Trophoblast cell (in vitro differentiated cells and primary cell): ENCODE measurements at regions not wholly inside any gene's neighbourhood (a gene's known extent, or its start where the extent isn't known, plus 50 kb on each side); places are given as distances from the start of the nearest gene placed in this dataset.

ENCODE experiments used
- DNase-seq, 2 donors: peaks; one replicate each; pipeline ENCODE4 v3.0.0-alpha.2; 2016
- H2AFZ ChIP-seq: 2 replicates; pipeline ENCODE4 v1.6.1; 2013; ENCODE audit warnings: low read length, moderate library complexity, mild to moderate bottlenecking; ENCODE audit not compliant: insufficient read depth, poor library complexity
- H2AK5ac ChIP-seq: 2 replicates; pipeline ENCODE4 v1.6.1; 2013; ENCODE audit warnings: mild to moderate bottlenecking, low read length
- H2BK120ac ChIP-seq: 2 replicates; pipeline ENCODE4 v1.6.1; 2013; ENCODE audit warnings: low read length, mild to moderate bottlenecking, moderate library complexity; ENCODE audit not compliant: insufficient read depth, poor library complexity
- H2BK12ac ChIP-seq: 2 replicates; pipeline ENCODE4 v1.6.1; 2013; ENCODE audit warnings: mild to moderate bottlenecking, low read length, moderate library complexity
- H2BK5ac ChIP-seq: 2 replicates; pipeline ENCODE4 v1.6.1; 2013; ENCODE audit warnings: low read length, low read depth, moderate library complexity, mild to moderate bottlenecking; ENCODE audit not compliant: poor library complexity
- H3K14ac ChIP-seq: 2 replicates; pipeline ENCODE4 v1.6.1; 2013; ENCODE audit warnings: mild to moderate bottlenecking, low read length
- H3K18ac ChIP-seq: 2 replicates; pipeline ENCODE4 v1.6.1; 2013; ENCODE audit warnings: mild to moderate bottlenecking, low read length
- H3K23ac ChIP-seq: 2 replicates; pipeline ENCODE4 v1.6.1; 2013; ENCODE audit warnings: low read length
- H3K27ac ChIP-seq: 2 replicates; pipeline ENCODE4 v1.5.1; 2013; ENCODE audit warnings: low read depth, mild to moderate bottlenecking, inconsistent platforms, low read length, moderate library complexity
- H3K27me3 ChIP-seq: 2 replicates; pipeline ENCODE4 v1.6.1; 2013; ENCODE audit warnings: inconsistent platforms, mild to moderate bottlenecking, low read length, moderate library complexity; ENCODE audit not compliant: insufficient read depth
- H3K36me3 ChIP-seq, 2 experiments: 1 replicate in 1 of 2; 2 replicates in 1 of 2; pipeline ENCODE4 v1.6.1; 2013; ENCODE audit warnings: low read length in 2 of 2, mild to moderate bottlenecking in 2 of 2, moderate library complexity in 1 of 2; ENCODE audit not compliant: insufficient read depth in 2 of 2, control insufficient read depth in 1 of 2
- H3K4ac ChIP-seq: 2 replicates; pipeline ENCODE4 v1.6.1; 2013; ENCODE audit warnings: low read depth, mild to moderate bottlenecking, low read length, moderate library complexity
- H3K4me1 ChIP-seq, 2 experiments: 1 replicate in 1 of 2; 2 replicates in 1 of 2; pipeline ENCODE4 v1.6.1; 2013; ENCODE audit warnings: low read length in 2 of 2, mild to moderate bottlenecking in 2 of 2, moderate library complexity in 1 of 2; ENCODE audit not compliant: insufficient read depth in 2 of 2, control insufficient read depth in 1 of 2
- H3K4me2 ChIP-seq: 2 replicates; pipeline ENCODE4 v1.6.1; 2013; ENCODE audit warnings: inconsistent platforms, mild to moderate bottlenecking, low read length, moderate library complexity
- H3K4me3 ChIP-seq: 2 replicates; pipeline ENCODE4 v1.5.1; 2013; ENCODE audit warnings: mild to moderate bottlenecking, low read depth, low read length, inconsistent platforms
- H3K79me1 ChIP-seq: one replicate; pipeline ENCODE4 v1.6.1; 2013; ENCODE audit warnings: low read length
- H3K79me2 ChIP-seq: 2 replicates; pipeline ENCODE4 v1.6.1; 2013; ENCODE audit warnings: low read length, mild to moderate bottlenecking; ENCODE audit not compliant: control insufficient read depth, insufficient read depth, poor library complexity
- H3K9ac ChIP-seq: 2 replicates; pipeline ENCODE4 v1.6.1; 2013; ENCODE audit warnings: mild to moderate bottlenecking, low read length
- H3K9me3 ChIP-seq: 2 replicates; pipeline ENCODE4 v1.6.1; 2013; ENCODE audit warnings: low read depth, mild to moderate bottlenecking, control low read depth, inconsistent platforms, low read length; ENCODE audit not compliant: insufficient read depth
- H4K12ac ChIP-seq: 2 replicates; pipeline ENCODE4 v1.6.1; 2013; ENCODE audit warnings: low read depth, mild to moderate bottlenecking, low read length, moderate library complexity
- H4K8ac ChIP-seq: 2 replicates; pipeline ENCODE4 v1.6.1; 2013; ENCODE audit warnings: low read depth, mild to moderate bottlenecking, low read length, moderate library complexity
- H4K91ac ChIP-seq: one replicate; pipeline ENCODE4 v1.6.1; 2013; ENCODE audit warnings: low read depth, mild to moderate bottlenecking, low read length, moderate library complexity
- WGBS: extraction: QIAGEN DNeasy Blood & Tissue Kit; methylation state at CpG from one replicate; pipeline ENCODE4 v1.1.7; 2013; ENCODE audit warnings: missing lambda C conversion rate; ENCODE audit not compliant: insufficient read length, insufficient coverage; ENCODE audit errors: extremely low coverage; 5-methylcytosine and 5-hydroxymethylcytosine counted together

DNA sequence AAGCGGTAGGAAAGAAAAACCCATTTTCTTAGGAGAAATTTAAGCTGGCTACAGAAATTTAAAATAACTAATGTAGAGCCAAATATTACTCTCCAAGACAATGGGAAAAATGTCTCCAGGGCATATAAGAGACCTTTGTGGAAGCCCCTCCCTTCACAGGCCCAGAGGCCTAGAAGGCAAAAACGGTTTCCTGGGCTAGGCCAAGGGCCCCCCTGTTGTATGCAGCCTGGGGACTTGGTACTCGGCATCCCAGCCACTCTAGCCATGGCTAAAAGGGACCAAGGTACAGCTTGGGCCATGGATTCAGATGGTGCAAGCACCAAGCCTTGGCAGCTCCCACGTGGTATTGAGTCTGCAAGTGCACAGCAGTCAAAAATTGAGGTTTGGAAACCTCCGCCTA lies 90.1 kb downstream of the CGGBP1 start:
- no peaks in the 10 kb centered on the region for H3K4me1 ChIP-seq
- H3K14ac ChIP-seq, result no peak overlapping the region
- no peak overlapping the region for H2AFZ ChIP-seq
- H3K36me3 ChIP-seq, result no peaks in the 10 kb centered on the region
- H2AK5ac ChIP-seq, result no peak overlapping the region
- no peaks in the 10 kb centered on the region for H3K27me3 ChIP-seq
- H2BK5ac ChIP-seq, result no peak overlapping the region
- no CpG with 5 or more reads among the region's 5 CpGs for WGBS
- peaks cover 4% of the 10 kb centered on the region for H3K9me3 ChIP-seq
- no peak overlapping the region for H3K27ac ChIP-seq
- no peak for DNase-seq
- no peak overlapping the region for H3K4me2 ChIP-seq
- no peak overlapping the region for H4K12ac ChIP-seq
- H3K18ac ChIP-seq, result no peak overlapping the region
- no peak overlapping the region for H2BK12ac ChIP-seq
- no peak overlapping the region for H3K9ac ChIP-seq
- no peaks in the 10 kb centered on the region for H3K79me1 ChIP-seq
- H2BK120ac ChIP-seq, result no peak overlapping the region
- no peaks in the 10 kb centered on the region for H3K79me2 ChIP-seq
- no peak overlapping the region for H4K91ac ChIP-seq
- no peak overlapping the region for H3K23ac ChIP-seq
- no peak overlapping the region for H3K4ac ChIP-seq
- no peak overlapping the region for H3K4me3 ChIP-seq
- H4K8ac ChIP-seq, result no peak overlapping the region

DNA sequence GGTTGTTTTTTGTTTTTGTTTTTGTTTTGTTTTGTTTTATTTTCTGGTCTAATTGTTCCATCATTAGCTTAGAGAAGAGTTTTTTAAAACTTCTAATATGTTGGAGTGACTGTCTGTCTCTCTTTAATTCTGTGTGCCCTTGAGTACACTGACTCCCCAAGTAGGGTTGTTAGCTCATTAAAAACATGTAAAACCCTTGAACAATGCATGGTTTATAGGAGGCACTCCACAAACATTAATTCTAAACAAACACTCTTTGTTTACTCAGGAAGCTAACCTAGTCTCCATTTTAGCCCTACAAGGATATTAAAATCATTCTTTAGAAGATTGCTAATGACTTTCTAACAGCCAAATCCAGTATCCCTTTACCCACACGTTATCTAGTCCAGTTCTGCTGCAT lies 100.5 kb downstream of the CGGBP1 start:
- DNase-seq, result no peak
- no peak overlapping the region for H4K12ac ChIP-seq
- no peak overlapping the region for H3K4me2 ChIP-seq
- H3K18ac ChIP-seq, result no peak overlapping the region
- no peak overlapping the region for H2BK120ac ChIP-seq
- no peak overlapping the region for H2BK12ac ChIP-seq
- no peak overlapping the region for H2AK5ac ChIP-seq
- no peaks in the 10 kb centered on the region for H3K9me3 ChIP-seq
- H3K4ac ChIP-seq, result no peak overlapping the region
- H2BK5ac ChIP-seq, result no peak overlapping the region
- no peaks in the 10 kb centered on the region for H3K4me1 ChIP-seq
- no peaks in the 10 kb centered on the region for H3K27me3 ChIP-seq
- no peaks in the 10 kb centered on the region for H3K36me3 ChIP-seq
- no peaks in the 10 kb centered on the region for H3K79me1 ChIP-seq
- H3K79me2 ChIP-seq, result no peaks in the 10 kb centered on the region
- no peak overlapping the region for H3K14ac ChIP-seq
- H2AFZ ChIP-seq, result no peak overlapping the region
- H3K23ac ChIP-seq, result no peak overlapping the region
- no peak overlapping the region for H4K91ac ChIP-seq
- H3K27ac ChIP-seq, result no peak overlapping the region
- H3K4me3 ChIP-seq, result no peak overlapping the region
- no peak overlapping the region for H3K9ac ChIP-seq
- no peak overlapping the region for H4K8ac ChIP-seq
- WGBS, result no CpG with 5 or more reads among the region's 1 CpG

DNA sequence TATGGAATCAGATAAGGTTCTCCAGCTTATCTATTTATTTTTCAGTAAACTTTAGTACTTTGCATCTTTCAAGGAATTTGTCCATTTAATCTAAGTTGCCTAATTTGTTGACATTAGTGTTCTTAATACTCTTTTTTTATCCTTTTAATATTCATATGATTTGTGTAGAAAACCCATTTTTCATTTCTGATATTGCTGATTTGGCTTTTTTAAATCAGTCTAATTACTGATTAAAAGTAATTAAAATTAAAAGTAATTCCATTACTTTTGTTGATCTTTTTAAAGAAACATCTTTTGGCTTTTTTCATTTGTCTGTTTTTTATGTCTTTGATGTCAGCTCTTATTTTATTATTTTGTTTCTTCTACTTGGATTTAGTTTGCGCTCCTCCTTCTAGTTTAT lies 101.2 kb downstream of the CGGBP1 start:
- DNase-seq, result no peak
- Histone ChIP-seq H2BK120ac (no peak overlapping the region), H3K4me3 (no peak overlapping the region), H2BK12ac (no peak overlapping the region), H3K36me3 (no peaks in the 10 kb centered on the region), H3K9ac (no peak overlapping the region), H3K14ac (no peak overlapping the region), H3K4me1 (no peaks in the 10 kb centered on the region), H4K8ac (no peak overlapping the region), H4K91ac (no peak overlapping the region), H3K27me3 (no peaks in the 10 kb centered on the region), H2AK5ac (no peak overlapping the region), H3K79me2 (no peaks in the 10 kb centered on the region), H3K27ac (no peak overlapping the region), H4K12ac (no peak overlapping the region), H3K4me2 (no peak overlapping the region), H2BK5ac (no peak overlapping the region), H3K23ac (no peak overlapping the region), H3K9me3 (no peaks in the 10 kb centered on the region), H3K4ac (no peak overlapping the region), H2AFZ (no peak overlapping the region), H3K79me1 (no peaks in the 10 kb centered on the region), H3K18ac (no peak overlapping the region)
- no CpG with 5 or more reads among the region's 1 CpG for WGBS

DNA sequence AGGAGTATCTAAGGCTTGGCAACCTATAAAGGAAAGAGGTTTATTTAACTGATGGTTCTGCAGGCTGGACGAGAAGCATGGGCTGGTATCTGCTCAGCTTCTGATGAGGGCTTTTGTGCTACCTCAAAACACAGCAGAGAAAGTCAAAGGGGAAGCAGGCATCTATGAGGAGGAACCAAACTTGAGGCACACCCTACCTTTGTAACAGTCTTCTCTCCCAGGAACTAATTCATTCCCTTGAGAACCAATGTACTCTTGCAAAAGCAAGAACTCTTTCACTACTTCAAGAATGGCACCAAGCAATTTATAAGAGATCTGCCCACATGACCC lies 109.0 kb downstream of the CGGBP1 start:
- Histone ChIP-seq H2BK5ac (no peak overlapping the region), H3K27me3 (no peaks in the 10 kb centered on the region), H4K8ac (no peak overlapping the region), H2AFZ (no peak overlapping the region), H3K36me3 (no peaks in the 10 kb centered on the region), H4K91ac (no peak overlapping the region), H3K14ac (no peak overlapping the region), H3K4me2 (no peak overlapping the region), H2BK120ac (no peak overlapping the region), H2AK5ac (no peak overlapping the region), H3K4me1 (no peaks in the 10 kb centered on the region), H3K4ac (no peak overlapping the region), H4K12ac (no peak overlapping the region), H3K4me3 (no peak overlapping the region), H3K79me2 (no peaks in the 10 kb centered on the region), H3K23ac (no peak overlapping the region), H2BK12ac (no peak overlapping the region), H3K27ac (no peak overlapping the region), H3K79me1 (no peaks in the 10 kb centered on the region), H3K9ac (no peak overlapping the region), H3K18ac (no peak overlapping the region), H3K9me3 (no peaks in the 10 kb centered on the region)
- no CpG with 5 or more reads among the region's 1 CpG for WGBS
- DNase-seq, result no peak
